Lower leg skin (tissue), 4 donors: ENCODE measurements at regions not wholly inside any gene's neighbourhood (a gene's known extent, or its start where the extent isn't known, plus 50 kb on each side); places are given as distances from the start of the nearest gene placed in this dataset.

ENCODE experiments used
- DNase-seq, 2 donors: peaks; one replicate each; pipeline ENCODE4 v3.0.0-alpha.2; 2019; ENCODE audit warnings: low spot score in 2 of 2
- H3K4me3 ChIP-seq: fragments of 200-600 bp; sonication (generic); 2 replicates; pipeline ENCODE4 v1.5.1; 2017; ENCODE audit warnings: mild to moderate bottlenecking, low read depth; ENCODE audit not compliant: poor library complexity, severe bottlenecking
- POLR2A ChIP-seq, 2 donors: fragments of 450-650 bp; IDR thresholded peaks; one replicate each; pipeline ENCODE4 v1.6.1; 2016 to 2017; ENCODE audit warnings: antibody characterized with exemption in 2 of 2, mild to moderate bottlenecking in 1 of 2, moderate library complexity in 1 of 2
- WGBS, 2 donors: methylation state at CpG; one replicate each; pipeline ENCODE4 v1.1.5; 2018; 5-methylcytosine and 5-hydroxymethylcytosine counted together
- intact Hi-C: fragments of 100-400 bp; cut with DNase I; formaldehyde crosslinking; loops from one replicate; pipeline ENCODE4 v1.15.0; 2023; ENCODE audit warnings: low total_unique reads
- TF ChIP-seq, protein P1 (sequence below), 3 donors: fragments of 450-650 bp; IDR thresholded peaks; one replicate each; pipeline ENCODE4 v1.5.1; 2016; ENCODE audit warnings: antibody characterized with exemption in 3 of 3, mild to moderate bottlenecking in 3 of 3, moderate library complexity in 2 of 3

DNA sequence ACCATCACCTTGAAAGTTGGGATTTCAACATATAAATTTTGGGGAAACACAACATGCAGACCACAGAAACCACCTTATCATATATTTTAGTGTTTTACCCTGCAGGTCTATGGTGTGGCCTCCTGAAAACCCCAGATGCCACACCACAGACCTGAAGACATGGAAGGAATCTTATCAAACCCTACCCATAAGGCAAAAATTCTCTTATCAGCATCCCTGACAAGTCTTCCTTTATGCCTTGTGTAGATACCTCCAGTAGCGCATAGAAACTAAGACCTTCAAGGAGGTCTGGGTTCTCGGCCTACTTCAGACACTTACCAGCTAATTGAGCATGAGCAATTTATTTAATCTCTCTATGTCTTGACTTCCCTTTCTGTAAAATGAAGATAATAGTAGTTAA is 59.1 kb upstream of the SLC14A2 start:
- intact Hi-C loops, result no loop called here
- TF ChIP-seq, protein P1, sequence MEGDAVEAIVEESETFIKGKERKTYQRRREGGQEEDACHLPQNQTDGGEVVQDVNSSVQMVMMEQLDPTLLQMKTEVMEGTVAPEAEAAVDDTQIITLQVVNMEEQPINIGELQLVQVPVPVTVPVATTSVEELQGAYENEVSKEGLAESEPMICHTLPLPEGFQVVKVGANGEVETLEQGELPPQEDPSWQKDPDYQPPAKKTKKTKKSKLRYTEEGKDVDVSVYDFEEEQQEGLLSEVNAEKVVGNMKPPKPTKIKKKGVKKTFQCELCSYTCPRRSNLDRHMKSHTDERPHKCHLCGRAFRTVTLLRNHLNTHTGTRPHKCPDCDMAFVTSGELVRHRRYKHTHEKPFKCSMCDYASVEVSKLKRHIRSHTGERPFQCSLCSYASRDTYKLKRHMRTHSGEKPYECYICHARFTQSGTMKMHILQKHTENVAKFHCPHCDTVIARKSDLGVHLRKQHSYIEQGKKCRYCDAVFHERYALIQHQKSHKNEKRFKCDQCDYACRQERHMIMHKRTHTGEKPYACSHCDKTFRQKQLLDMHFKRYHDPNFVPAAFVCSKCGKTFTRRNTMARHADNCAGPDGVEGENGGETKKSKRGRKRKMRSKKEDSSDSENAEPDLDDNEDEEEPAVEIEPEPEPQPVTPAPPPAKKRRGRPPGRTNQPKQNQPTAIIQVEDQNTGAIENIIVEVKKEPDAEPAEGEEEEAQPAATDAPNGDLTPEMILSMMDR (IDR thresholded peaks at IDR 0.05), result no peak
- no peak for TF ChIP-seq POLR2A (IDR thresholded peaks at IDR 0.05)
- H3K4me3 ChIP-seq, result no peak overlapping the region
- 91 to 97% methylated on average over 2 of the region's 2 CpGs for WGBS, 2 donors
- no peak for DNase-seq

DNA sequence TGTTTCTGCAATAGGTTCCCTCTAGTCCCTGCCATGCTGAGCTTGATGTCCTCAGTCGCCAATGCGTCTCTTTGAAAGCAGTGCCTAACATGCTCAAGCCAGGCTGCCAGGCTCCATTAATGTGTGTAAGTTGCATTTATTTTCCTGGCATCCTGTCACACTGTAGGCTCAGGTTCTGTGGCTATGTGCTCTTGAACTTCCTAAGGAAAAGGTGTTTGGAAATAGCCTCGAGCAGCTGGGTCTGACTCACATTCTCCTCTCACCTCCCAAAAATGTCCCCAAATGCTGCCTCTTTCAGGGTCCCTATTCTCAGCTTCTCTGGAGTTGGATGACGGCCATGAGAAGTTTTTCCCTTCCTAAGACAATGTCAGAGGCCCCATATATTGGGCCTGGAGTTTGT is 58.0 kb upstream of the SLC14A2 start:
- 72 to 74% methylated on average over 4 of the region's 4 CpGs for WGBS, 2 donors
- intact Hi-C loops, result no loop called here
- H3K4me3 ChIP-seq, result no peak overlapping the region
- peak in 1 of 2 donors; percentile 48 for DNase-seq
- TF ChIP-seq, protein P1 (IDR thresholded peaks at IDR 0.05), result no peak
- TF ChIP-seq POLR2A (IDR thresholded peaks at IDR 0.05), result no peak

DNA sequence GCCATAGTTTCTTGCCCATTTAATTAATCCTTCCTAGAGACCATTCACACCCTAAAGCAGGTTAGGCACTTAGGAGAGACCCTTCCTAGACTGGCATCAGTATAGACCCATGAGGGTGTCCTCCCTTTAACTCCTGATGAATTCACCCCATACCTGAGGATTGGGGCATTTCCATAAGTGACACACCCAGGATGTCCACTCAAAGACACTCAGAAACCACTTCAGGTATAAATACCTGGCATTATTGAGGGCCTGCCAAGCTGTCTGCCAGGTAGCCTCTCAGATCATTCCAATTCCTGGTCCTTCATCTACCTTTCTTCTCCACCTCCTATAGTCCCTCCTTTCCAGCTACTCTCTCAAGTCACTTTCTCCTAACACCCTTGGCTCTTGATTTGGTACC is 57.5 kb upstream of the SLC14A2 start:
- H3K4me3 ChIP-seq, result no peak overlapping the region
- intact Hi-C loops, result no loop called here
- no peak for TF ChIP-seq POLR2A (IDR thresholded peaks at IDR 0.05)
- TF ChIP-seq, protein P1 (IDR thresholded peaks at IDR 0.05), result no peak
- peak in 1 of 2 donors; percentile 13 for DNase-seq

DNA sequence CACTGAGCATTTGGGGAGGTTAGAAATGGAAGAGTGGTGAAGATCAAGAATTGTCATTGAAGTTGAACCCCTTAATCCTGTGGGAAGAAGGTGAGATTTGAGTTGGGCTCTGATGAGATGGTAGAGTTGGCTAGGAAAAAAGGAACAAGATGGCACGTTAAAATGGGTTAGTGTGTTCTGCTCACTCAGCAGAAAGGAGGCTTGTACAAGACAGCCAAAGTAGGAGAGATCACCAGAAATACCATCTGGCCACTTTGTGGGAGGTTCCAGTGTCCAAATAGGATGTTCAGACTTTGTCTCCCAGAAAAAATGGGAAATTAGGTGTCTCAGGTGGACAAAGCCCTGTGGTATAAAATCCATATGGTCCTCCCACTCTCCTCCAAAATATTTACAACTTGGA is 56.0 kb upstream of the SLC14A2 start:
- WGBS, 2 donors, result 81 to 84% methylated on average over 1 of the region's 1 CpG
- intact Hi-C loops, result no loop called here
- TF ChIP-seq POLR2A (IDR thresholded peaks at IDR 0.05), result no peak
- TF ChIP-seq, protein P1 (IDR thresholded peaks at IDR 0.05), result no peak
- DNase-seq, result no peak
- no peak overlapping the region for H3K4me3 ChIP-seq

DNA sequence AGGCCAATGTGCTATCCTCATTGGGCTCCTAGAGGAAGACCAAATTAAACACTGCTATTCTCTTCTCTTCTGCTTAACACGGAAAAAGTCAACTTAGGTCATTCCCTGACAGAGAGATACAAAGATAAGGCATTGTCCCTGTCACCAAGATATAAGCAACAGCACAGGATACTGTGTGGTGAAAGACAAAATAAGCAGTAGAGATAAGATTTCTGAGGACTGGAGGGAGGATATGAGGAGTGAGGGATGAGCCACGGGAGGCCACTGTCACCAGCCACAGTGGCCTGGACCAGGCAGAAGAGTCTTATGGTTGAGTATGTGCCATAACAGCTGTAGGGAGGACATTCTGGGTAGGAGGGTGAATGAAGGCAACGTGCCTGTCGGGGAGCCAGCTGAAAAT is 54.4 kb upstream of the SLC14A2 start:
- WGBS, 2 donors, result 85 to 90% methylated on average over 4 of the region's 4 CpGs
- TF ChIP-seq, protein P1 (IDR thresholded peaks at IDR 0.05), result no peak
- TF ChIP-seq POLR2A (IDR thresholded peaks at IDR 0.05), result no peak
- intact Hi-C loops, result no loop called here
- DNase-seq, result no peak
- H3K4me3 ChIP-seq, result no peak overlapping the region
